ENCODE measurements at regions not wholly inside any gene's neighbourhood (a gene's known extent, or its start where the extent isn't known, plus 50 kb on each side); places are given as distances from the start of the nearest gene placed in this dataset.

DNA sequence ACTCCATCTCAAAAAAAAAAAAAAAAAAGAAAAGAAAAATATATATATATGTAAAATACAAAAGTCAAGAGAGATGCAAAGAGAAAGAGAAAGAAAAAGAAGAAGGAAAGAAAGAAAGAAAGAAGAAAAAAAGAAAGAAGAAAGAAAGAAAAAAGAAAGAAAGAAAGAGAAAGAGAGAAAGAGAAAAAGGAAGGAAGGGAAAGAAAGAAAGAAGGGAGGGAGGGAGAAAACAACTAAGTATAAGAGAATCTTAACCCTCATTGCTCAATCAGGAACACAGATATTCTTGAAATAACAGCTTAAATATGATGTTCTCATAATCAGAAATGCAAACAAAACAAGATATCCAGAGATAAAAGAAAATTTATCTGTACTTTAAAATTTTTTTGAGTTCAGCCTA lies 54.4 kb upstream of the MARCKS start:
- H3K9me3 ChIP-seq (ENCODE audit: control insufficient read depth in 4 of 4, low read length in 3 of 4): no peaks in the 10 kb centered on the region
- H3K36me3 ChIP-seq (ENCODE audit: control insufficient read depth in 4 of 4, insufficient read depth in 3 of 4, low read depth in 1 of 4, low read length in 3 of 4): no peaks in the 10 kb centered on the region
- H3K4me1 ChIP-seq (ENCODE audit: control insufficient read depth in 4 of 4, insufficient read depth in 4 of 4, low read length in 3 of 4): peaks cover 0 to under 1% (median 0%) of the 10 kb centered on the region in 4 donors
- no peak for TF ChIP-seq EGR1 (IDR thresholded peaks at IDR 0.05; ENCODE audit: low read depth in 2 of 2)
- no peak for TF ChIP-seq TAF1 (conservative IDR thresholded peaks at IDR 0.05)
- TF ChIP-seq, protein P1, sequence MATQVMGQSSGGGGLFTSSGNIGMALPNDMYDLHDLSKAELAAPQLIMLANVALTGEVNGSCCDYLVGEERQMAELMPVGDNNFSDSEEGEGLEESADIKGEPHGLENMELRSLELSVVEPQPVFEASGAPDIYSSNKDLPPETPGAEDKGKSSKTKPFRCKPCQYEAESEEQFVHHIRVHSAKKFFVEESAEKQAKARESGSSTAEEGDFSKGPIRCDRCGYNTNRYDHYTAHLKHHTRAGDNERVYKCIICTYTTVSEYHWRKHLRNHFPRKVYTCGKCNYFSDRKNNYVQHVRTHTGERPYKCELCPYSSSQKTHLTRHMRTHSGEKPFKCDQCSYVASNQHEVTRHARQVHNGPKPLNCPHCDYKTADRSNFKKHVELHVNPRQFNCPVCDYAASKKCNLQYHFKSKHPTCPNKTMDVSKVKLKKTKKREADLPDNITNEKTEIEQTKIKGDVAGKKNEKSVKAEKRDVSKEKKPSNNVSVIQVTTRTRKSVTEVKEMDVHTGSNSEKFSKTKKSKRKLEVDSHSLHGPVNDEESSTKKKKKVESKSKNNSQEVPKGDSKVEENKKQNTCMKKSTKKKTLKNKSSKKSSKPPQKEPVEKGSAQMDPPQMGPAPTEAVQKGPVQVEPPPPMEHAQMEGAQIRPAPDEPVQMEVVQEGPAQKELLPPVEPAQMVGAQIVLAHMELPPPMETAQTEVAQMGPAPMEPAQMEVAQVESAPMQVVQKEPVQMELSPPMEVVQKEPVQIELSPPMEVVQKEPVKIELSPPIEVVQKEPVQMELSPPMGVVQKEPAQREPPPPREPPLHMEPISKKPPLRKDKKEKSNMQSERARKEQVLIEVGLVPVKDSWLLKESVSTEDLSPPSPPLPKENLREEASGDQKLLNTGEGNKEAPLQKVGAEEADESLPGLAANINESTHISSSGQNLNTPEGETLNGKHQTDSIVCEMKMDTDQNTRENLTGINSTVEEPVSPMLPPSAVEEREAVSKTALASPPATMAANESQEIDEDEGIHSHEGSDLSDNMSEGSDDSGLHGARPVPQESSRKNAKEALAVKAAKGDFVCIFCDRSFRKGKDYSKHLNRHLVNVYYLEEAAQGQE (IDR thresholded peaks at IDR 0.05): no peak
- no peak for TF ChIP-seq MAX (IDR thresholded peaks at IDR 0.05)
- TF ChIP-seq NR2F2 (IDR thresholded peaks at IDR 0.05): no peak
- TF ChIP-seq HNF4A (conservative IDR thresholded peaks at IDR 0.05): no peak
- no peak for TF ChIP-seq JUND (IDR thresholded peaks at IDR 0.05)
- no peak for TF ChIP-seq FOXA2 (IDR thresholded peaks at IDR 0.05)
- no peak for TF ChIP-seq ATF3 (IDR thresholded peaks at IDR 0.05)
- no peak for TF ChIP-seq FOXA1 (IDR thresholded peaks at IDR 0.05)
- TF ChIP-seq YY1 (IDR thresholded peaks at IDR 0.05): no peak
- no peak for TF ChIP-seq ZBTB33 (IDR thresholded peaks at IDR 0.05)
- TF ChIP-seq, protein P2, sequence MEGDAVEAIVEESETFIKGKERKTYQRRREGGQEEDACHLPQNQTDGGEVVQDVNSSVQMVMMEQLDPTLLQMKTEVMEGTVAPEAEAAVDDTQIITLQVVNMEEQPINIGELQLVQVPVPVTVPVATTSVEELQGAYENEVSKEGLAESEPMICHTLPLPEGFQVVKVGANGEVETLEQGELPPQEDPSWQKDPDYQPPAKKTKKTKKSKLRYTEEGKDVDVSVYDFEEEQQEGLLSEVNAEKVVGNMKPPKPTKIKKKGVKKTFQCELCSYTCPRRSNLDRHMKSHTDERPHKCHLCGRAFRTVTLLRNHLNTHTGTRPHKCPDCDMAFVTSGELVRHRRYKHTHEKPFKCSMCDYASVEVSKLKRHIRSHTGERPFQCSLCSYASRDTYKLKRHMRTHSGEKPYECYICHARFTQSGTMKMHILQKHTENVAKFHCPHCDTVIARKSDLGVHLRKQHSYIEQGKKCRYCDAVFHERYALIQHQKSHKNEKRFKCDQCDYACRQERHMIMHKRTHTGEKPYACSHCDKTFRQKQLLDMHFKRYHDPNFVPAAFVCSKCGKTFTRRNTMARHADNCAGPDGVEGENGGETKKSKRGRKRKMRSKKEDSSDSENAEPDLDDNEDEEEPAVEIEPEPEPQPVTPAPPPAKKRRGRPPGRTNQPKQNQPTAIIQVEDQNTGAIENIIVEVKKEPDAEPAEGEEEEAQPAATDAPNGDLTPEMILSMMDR (IDR thresholded peaks at IDR 0.05; ENCODE audit: low read depth, low read length, missing input control): no peak
- no peak for TF ChIP-seq SP1 (IDR thresholded peaks at IDR 0.05)
- TF ChIP-seq RAD21 (IDR thresholded peaks at IDR 0.05): no peak
- TF ChIP-seq RXRA (IDR thresholded peaks at IDR 0.05): no peak
- no peak for TF ChIP-seq HNF4G (IDR thresholded peaks at IDR 0.05)
- no peak overlapping the region for H3K9ac ChIP-seq (ENCODE audit: low read depth in 1 of 2, low read length in 2 of 2)
- no peaks in the 10 kb centered on the region for H3K27me3 ChIP-seq (ENCODE audit: control insufficient read depth in 4 of 4, insufficient read depth in 4 of 4, low read length in 3 of 4)
- no peak for DNase-seq (ENCODE audit: low spot score)
- H3K4me3 ChIP-seq (ENCODE audit: low read depth in 1 of 3, low read length in 3 of 3): no peak overlapping the region
- no peak overlapping the region for H3K27ac ChIP-seq (ENCODE audit: low read depth in 1 of 2, low read length in 2 of 2)
